Spleen (tissue), 7 donors: ENCODE measurements at regions not wholly inside any gene's neighbourhood (a gene's known extent, or its start where the extent isn't known, plus 50 kb on each side); places are given as distances from the start of the nearest gene placed in this dataset.

ENCODE experiments used
- POLR2A ChIP-seq, 3 donors: fragments of 450-650 bp; IDR thresholded peaks; one replicate each; pipeline ENCODE4 v1.5.1; 2017; ENCODE audit warnings: antibody characterized with exemption in 3 of 3, mild to moderate bottlenecking in 1 of 3
- POLR2AphosphoS5 ChIP-seq, 3 donors: sonication (generic); formaldehyde crosslinking; IDR thresholded peaks; one replicate each; pipeline ENCODE4 v1.5.1; 2017; ENCODE audit warnings: antibody characterized with exemption in 3 of 3
- TF ChIP-seq, protein P1 (sequence below), 11 experiments: fragments of 200-600 bp in 7 of 11; fragments of 450-650 bp in 4 of 11; sonication (generic) in 4 of 11; IDR thresholded peaks in 8 of 11; conservative IDR thresholded peaks in 3 of 11; 1 replicate in 7 of 11; 2 replicates in 4 of 11; pipeline versions ENCODE4 v1.4.0 to v1.8.0; 2016 to 2021; ENCODE audit warnings: antibody characterized with exemption in 11 of 11, inconsistent platforms in 4 of 11, mild to moderate bottlenecking in 1 of 11
- donor health status: DM: no; HTN: no; CAD: no; lungs with moderate emphysema.
- donor health status: DM: no; HTN: no; CAD: no.
- donor health status: DM: no; HTN: no; CAD: no.

DNA sequence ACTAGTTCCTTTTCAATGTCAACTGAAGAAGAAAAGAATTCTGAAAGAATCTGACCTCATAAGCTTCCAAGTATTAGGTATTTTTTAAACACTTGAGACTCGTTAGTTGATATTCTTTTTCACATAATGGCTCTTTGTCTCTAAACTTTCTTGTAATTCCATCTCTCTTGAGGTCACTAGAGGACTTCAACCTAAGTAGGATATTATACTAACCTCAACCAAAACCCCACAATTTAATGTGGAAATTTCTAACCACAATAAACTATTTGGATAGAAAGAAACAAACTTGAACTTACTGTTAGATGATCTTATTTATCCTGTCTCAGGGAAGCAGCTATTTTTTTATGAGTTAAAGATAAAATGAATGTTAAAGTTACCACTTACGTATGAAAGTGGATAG is 206.9 kb upstream of the FSIP2 start:
- TF ChIP-seq, protein P1, sequence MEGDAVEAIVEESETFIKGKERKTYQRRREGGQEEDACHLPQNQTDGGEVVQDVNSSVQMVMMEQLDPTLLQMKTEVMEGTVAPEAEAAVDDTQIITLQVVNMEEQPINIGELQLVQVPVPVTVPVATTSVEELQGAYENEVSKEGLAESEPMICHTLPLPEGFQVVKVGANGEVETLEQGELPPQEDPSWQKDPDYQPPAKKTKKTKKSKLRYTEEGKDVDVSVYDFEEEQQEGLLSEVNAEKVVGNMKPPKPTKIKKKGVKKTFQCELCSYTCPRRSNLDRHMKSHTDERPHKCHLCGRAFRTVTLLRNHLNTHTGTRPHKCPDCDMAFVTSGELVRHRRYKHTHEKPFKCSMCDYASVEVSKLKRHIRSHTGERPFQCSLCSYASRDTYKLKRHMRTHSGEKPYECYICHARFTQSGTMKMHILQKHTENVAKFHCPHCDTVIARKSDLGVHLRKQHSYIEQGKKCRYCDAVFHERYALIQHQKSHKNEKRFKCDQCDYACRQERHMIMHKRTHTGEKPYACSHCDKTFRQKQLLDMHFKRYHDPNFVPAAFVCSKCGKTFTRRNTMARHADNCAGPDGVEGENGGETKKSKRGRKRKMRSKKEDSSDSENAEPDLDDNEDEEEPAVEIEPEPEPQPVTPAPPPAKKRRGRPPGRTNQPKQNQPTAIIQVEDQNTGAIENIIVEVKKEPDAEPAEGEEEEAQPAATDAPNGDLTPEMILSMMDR (IDR thresholded peaks at IDR 0.05 in 8 of 11, conservative IDR thresholded peaks at IDR 0.05 in 3 of 11): no peak
- TF ChIP-seq POLR2A (IDR thresholded peaks at IDR 0.05) (no peak), POLR2AphosphoS5 (IDR thresholded peaks at IDR 0.05) (no peak)
